Hematopoietic multipotent progenitor cell treated with erythropoietin and hydrocortisone succinate and interleukin-3 and kit ligand, for 4 days (in vitro differentiated cells): ENCODE measurements at regions not wholly inside any gene's neighbourhood (a gene's known extent, or its start where the extent isn't known, plus 50 kb on each side); places are given as distances from the start of the nearest gene placed in this dataset.
"Not testable (repeated sequence)": the region's sequence is repeated elsewhere in the genome, so short reads cannot be mapped to it uniquely, and the experiment has no call there.

Experiments used
- DNase-seq: peaks from one replicate; pipeline ENCODE4 v3.0.0-alpha.2; 2015

DNA sequence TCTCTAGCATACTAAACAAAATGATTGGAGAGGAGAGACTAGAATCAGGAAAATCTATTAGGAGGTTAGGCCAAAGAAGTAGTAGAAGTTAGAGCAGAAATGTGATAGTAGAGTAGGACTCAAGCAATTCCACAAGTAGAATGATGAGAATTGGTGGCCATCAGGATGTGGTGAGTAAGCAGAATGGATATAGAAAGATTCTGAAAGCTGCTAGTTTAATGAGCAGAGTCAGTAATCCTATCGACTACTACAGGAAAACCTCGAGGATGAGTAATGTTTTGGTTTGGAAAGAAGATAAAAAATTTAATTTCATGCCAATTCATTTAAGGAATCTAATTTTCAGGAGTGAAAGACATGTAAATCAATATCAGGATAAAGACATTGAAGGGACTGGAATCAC is 648.3 kb upstream of the PHF14 start:
- DNase-seq = no peak

DNA sequence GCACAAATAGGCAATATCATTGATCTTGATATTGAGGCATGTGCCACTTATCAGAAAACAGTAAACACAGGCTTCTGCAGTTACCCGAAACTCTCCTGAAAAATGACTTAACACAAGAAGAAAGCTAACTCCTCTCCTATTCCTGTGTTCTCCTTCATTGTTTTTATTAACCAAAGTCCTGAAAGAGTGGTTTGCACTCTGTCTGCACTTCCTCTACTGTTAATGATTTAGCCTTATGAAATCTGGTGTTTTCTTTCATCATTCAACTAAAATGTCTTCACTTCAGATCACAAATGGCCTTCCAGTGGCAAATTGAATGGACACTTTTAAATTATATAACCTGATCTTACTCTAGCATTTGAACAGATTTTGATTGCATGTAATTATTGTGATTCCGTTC is 630.6 kb upstream of the PHF14 start:
- DNase-seq = peak; percentile 3

DNA sequence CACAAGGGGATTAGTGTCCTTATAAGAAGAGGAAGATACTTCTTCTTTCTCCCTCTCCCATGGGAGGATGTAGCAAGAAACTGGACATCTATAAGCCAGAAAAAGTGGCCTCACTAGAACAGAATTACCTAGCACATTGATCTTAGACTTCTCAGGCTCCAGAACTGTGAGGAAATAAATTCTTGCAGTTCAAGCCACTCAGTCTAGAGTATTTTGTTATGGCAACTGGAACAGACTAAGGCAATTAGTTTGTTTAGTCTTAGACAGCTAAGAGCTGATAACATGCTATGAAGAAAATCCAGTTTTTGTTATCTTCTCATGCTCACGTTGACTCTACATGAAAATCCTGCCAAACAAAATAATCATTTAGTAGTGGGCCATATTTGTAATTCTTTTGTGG is 627.6 kb upstream of the PHF14 start:
- DNase-seq = no peak

DNA sequence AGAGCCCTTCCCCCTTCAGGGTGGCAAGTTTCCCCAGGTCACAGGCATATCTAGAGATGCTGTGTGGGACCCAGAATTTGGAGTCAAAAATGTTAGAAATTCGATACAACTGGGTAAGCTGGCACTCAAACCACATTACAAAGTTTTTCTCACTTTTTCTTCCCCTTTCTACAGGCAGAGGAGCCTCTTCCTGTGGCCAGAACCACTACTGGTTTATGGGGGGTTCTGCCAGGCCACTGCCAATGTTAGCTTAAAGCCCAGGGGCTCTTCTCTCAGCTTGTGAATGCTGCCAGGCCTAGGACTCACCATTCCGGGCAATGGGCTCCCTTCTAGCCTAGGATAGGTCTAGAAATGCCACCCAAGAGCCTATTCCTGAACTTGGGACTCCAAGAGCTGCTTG is 617.9 kb upstream of the PHF14 start:
- peak; percentile 39 for DNase-seq

DNA sequence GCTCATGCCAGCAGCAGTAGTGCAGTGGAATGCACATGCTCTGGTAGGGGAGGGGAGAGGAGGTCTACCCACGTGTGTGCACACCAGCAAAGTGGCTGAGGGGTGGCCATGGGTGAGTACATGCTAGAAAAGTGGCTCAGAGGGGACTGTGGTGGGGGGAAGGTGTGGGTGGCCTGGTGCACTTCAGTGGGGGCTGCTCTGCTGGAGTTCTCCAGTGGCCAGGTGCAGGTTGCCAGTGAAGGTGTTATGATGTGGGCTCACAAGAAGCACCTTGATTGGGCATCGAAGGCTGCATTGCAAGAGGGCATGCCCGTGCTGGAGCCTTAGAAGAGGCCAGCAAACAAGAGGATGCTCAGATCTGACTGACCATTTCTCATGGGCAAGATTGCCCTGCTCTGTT is 613.6 kb upstream of the PHF14 start:
- DNase-seq = no peak

DNA sequence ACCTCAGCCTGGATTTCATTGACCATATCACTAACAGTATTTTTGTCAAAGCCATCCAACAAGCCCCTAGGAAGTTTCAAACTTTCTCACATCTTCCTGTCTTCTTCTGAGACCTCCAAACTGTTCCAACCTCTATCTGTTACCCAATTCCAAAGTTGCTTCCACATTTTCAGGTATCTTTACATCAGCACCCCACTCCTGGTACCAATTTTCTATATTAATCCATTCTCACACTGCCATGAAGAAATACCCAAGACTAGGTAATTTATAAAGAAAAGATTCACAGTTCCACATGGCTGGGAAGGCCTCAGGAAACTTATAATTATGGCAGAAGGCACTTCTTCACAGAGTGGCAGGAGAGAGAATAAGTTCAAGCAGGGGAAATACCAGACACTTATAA is 571.9 kb upstream of the PHF14 start:
- DNase-seq = no peak

DNA sequence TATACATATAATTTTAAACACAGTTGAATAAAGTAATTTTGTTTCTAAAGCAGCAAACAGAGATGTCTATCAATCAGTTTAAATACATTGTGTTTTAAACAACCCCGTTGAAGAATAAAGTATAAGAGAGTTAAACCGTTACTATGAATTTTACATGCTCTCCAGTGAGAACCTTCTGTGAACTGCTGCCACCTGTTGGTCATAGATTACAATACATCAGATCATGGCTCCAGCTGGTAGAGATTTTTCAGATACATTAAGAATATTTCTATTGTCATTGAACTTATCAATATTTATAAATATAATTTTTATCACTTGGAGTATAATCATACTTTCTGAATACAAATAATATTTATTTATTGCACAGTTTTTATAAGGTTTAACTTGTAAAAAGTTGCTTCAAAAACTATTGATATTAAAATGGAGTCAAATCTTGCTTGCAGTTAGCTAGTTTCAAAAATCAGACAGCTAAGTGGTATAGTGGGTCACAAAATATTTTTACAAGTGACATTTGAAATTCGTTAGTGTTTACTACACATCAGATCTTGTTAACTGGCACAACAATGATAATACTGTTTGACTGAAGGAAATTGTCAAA is 561.2 kb upstream of the PHF14 start:
- DNase-seq = peak; percentile 73

DNA sequence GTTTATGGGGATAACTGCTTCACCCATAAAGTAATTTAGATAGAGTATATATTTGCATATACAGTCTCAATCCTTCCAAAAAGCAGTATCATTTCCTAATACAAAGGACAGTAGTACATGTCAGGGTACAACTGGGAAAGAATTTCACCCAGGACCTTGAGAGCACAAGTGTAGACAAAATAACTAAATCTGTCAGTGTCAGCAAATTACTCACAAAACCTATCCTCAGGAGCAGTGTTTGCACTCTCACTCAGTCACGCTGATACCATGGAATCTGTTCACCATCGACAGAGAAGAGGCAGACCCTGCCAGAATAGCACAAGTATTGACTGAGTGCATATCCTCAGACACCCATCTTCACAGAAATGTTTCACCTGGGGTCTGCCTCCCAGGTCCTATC is 554.7 kb upstream of the PHF14 start:
- no peak for DNase-seq

DNA sequence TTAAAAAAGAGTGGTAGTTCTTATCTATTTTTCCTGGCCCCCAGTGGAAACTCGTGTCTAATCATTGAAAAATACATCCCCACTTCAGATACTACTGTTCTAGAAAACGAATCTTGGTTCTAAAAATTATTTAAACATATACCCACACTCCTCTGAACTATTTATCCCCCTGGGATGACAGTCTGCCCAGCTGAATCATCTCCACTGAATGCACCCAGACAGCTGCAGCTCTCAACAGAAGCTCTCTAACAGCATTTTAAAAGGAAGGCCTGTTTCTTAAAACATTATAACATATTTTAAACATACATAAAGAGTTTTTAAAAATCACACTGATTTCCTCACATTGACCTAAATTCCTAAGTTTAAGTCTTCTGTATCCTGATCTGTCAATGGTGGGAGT is 544.6 kb upstream of the PHF14 start:
- no peak for DNase-seq

DNA sequence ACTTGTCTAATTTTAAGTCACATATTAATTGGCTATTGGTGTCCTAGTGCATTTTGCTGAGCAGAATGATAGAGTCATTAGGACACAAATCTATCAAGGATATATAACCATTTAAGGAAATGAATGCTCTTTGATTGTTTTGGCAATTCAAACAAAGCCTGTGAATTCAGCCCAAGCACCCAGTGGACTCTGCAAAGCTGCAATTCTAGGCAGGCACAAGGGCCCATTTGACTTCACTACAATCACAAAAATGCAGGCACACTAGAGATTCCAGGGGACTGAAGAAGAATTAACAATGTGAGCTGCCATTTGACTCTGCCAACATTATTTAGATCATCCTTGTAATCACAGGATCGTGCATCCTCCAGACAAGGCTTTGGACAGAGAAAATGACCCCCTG is 544.2 kb upstream of the PHF14 start:
- DNase-seq = no peak

DNA sequence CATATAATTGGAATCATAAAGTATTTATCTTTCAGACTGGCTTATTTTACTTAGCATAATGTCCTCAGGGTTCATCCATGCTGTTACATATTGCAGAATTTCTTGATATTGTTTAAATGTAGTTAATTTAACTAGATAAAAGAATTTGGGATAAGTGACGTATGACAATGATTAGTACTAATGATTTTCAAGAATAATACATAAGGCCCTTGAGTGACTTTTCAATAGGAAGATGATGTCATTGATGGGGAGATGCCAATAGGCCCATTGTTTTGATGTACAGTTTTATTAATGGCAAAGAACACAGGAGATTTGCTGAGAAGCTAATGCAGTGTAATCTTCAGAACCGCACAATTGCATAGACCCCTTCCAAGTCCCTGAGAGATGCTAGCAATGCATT is 537.4 kb upstream of the PHF14 start:
- no peak for DNase-seq

DNA sequence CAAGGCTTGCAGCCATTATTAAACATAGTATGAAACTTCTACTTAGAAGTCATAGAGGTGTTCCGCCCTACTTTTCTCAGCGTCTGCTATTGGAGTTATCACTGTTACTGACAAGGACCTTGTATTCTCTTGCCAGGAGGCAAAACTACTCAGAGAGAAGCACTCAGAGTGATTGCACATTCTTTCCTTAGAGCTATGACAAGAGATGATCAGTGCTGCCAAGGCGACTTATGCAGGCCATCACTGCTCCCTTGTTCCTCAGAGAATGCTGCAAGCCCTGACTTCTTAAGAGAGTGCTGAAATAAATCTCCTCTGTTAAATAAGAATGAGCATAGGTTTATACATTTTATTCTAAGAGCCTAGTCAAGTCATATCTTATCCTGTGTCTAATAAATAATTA is 534.6 kb upstream of the PHF14 start:
- DNase-seq = no peak

DNA sequence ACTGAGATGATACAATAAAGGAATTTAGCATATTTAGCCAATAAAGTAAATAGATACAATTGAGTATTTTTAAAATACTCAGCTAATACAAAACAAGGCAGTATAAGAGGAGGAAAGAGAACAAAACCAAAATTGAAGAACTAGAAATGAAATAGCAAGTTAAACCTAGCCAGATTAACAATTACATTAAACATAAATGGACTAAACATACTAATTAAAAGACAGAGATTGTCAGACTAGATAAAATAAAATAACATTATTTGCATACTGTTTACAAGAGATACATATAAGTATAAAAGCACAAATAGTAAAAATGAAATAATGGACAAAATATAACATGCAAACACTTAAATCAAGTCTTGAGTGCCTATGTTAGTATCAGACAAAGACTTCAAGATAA is 517.7 kb upstream of the PHF14 start:
- no peak for DNase-seq

DNA sequence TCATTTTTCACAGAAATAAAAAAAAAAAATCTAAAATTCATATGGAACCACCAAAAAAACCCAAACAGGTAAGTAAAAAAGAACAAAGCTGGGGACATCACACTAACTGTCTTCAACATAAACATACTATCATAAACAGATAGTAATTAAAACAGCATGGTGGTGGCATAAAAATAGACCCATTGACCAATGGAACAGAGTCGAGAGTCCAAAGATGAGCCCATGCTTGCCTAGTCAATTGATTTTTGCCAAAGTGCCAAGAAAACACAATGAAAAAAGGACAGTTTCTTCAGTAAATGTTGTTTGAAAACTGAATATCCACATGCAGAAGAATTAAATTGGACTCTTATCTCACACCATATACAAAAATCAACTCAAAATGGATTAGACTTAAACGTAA is 513.2 kb upstream of the PHF14 start:
- DNase-seq = no peak

DNA sequence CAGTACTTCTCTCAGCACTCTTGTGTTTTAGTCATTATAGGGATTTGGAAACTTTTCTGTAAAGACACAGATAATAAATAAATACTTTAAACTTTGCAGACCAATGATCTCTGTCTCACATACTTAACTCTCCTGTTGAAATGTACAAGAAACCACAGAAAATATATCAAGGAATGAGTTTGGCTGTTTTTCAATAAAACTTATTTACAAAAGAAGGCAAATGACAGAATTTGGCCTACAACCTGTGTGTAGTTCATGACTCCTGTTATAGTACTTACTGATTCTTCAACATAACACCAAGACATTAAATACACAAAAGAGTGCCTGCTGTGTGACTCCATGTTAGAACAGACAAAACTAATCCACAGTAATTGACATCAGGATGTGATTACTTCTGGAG is 510.0 kb upstream of the PHF14 start:
- DNase-seq = no peak

DNA sequence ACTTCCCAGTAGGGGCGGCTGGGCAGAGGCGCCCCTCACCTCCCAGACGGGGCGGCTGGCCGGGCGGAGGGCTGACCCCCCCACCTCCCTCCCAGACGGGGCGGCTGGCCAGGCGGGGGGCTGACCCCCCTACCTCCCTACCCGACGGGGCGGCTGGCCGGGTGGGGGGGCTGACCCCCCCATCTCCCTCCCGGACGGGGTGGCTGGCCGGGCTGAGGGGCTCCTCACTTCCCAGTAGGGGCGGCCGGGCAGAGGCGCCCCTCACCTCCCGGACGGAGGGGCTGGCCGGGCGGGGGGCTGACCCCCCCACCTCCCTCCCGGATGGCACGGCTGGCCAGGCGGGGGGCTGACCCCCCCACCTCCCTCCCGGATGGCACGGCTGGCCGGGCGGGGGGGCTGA is 508.1 kb upstream of the PHF14 start:
- not testable (repeated sequence) for DNase-seq

DNA sequence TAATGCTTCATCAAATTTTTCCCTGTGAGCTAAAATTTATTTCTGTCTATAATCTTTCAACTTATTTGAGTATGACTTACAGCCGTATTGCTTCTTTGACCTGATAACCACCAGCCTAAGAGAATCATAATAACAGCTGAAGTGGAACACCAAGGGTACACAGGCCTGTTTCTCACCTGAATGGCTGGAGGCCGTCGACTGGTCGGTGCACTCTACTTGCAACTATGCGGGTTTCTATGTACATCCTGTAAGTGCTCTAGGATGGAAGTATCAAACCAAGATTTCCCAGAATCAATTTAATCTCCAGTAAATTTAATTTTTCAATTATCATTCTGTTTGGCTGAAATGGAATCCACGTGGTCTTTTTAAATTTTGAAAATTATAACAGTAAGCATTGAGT is 504.8 kb upstream of the PHF14 start:
- DNase-seq = no peak

DNA sequence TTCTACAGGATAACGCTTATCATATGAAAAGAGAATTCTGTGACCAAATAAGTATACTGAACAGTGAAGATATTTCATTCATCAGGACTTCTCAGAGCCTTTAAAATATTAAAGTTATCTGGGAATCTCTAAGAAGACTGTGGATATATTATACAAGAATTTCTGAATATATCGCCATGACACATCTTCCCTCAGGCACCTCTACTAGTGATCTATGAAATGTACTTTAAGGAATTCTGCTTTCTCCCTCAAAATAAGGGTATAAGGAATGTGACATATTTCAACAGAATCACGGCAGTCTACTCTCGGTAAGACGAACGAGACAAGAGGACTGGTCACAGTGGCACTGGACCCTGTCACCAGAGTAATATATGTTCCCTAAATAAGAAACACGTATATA is 504.2 kb upstream of the PHF14 start:
- DNase-seq = no peak

DNA sequence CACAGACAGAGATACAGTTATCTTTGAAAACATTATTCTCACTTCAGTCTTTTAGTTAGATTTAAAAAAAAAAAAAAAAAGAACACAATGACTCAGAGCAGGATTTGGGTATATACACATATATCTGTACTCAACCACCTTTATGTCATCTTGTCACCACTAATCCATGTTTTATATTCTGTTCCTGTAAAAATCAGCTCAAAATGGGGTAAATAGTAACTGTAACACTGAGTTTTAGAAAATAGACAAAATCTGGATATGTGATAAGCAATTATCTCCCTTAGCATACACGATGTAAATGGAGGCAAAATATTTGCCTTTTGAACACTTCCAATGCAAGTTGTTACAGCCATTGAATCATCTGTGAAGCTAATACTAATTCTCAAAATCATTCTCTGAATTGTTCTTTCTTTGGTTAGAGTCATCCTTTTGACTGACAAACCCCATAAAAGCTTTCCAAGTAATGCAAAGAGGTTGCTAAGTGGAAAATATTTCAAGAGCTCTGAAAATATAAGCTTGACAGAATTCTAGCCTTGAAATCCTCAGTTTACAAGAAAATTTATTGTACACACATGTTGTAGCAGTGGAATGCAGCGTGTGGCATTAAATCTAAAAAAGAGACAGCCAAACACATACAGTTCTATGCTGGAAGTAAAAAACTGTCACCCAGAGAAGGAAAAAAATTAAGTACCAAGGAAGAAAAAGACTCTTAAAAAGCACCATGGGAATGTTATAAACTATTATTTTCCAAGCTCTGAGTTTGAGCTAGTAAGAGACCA is 502.2 kb upstream of the PHF14 start:
- no peak for DNase-seq

DNA sequence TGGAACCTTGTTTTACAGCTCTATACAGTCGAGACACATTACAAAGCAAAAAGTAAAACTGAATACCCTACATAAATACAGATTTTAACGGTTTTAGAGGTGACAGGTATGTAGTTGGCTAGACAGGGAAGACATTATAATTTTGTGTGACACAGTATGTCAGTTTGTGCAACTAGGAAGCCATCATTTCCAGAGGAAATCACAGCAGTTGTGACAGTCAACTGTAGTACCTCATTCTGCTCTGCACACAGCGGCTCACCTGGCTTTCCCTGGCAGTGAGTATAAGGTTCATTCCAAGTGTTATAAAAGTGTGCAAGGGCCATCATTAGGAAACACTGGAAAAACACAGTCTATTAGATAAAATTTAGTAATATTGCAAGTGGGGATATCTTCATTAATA is 501.6 kb upstream of the PHF14 start:
- no peak for DNase-seq

DNA sequence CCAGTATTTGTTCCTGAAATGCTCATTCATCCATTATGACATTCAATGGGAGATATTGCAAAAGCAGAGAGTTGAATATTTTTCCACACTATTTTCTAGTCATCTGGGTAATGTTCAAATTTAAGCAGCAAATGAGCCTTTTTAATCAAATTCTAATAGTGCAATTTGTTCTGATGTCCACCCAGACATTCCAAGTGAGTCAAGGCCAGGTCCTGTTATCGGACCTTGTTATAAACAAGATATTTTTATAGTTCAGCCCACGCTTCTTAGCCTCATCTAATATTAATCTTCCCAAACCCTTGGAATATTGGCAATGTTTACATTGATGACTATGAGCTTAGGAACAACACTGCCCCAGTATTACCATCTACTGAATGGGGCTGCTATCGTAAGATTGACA is 500.1 kb upstream of the PHF14 start:
- no peak for DNase-seq

DNA sequence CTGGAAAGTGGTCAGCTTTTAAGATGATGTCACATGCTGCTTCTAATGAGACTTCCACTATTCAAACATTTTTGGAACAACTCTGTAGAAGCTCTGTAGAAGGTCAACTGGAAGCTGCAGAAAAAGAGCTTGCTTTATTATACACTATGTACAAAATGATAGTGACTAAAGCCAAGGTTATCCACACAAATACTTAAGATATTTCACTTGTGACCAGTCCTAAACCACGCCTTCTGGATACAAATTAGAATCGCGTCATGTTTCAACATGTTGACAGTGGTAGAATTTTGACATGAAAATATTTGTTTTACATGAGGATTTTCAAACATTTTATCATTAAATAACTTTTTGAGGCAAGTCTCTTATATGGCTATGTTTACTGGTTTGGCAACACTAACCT is 499.6 kb upstream of the PHF14 start:
- no peak for DNase-seq

DNA sequence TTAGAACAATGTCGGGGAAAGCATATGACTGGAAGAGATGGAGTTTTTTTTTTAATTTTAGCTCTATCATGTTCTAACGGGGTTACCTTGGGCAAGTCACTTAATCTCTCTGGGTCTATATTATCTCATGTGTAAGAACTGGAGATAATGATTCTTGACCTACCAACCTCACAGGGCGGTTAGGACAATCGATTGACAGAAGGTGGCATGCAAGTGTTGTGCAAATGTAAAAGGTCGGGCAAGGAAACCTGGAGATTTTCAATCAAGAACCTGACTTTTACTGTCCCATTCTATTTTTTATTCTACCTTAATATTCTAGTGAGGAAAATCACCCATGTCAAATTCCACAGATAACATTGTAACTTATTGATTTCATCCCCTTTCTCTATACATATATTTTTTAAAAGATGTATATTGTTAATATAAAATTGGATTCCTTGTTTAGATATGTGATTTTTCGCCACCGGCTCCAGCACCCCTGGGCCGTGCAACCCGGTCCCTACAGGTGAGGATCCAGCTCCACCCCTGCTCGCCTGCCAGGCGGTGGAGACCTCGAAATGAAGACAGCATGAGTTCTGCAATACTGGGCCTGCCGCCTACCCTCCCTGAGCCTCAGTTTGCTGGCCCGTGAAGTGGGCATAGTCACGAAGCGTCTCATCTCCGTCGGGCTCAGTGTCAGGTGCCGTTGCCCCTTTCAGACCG is 497.6 kb upstream of the PHF14 start:
- peak; percentile 8 for DNase-seq

DNA sequence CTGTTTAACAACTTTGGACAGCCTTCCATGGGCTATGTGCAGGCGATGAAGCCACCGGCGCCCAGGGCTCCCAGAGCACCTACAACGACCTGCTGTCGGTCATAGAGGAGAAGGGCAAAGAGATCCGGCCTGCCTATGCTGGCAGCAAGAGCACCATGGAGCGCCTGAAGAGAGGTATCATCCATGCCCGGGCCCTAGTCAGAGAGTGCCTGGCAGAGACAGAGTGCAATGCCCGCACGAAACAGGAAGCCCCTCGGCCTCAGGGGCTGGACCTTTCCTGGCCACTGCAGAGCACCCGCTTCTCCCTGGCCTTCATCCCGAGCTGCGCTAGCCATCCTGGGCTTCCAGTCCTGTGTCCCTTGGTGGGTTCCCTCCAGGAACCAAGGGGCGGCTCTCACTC is 497.0 kb upstream of the PHF14 start:
- no peak for DNase-seq

DNA sequence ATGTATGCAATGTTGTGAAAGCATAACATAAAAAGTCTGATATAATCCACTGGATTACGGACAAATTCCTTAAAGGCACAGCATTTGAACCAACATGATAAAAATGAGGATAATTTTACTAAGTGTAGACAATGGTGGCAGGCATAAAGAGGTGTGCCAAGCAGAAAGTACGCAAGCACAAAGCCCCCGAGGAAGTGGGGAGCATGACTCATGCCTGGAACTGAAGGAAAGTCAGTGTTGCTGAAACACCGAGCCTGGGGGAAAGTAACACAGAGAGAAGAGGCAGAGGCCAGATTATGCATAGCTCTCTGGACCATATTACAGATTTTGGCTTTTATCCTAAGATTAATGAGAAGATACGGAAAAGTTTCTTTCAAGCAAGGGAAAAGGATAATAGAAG is 490.0 kb upstream of the PHF14 start:
- DNase-seq = peak; percentile 3
